K562 (cell line): ENCODE measurements at regions not wholly inside any gene's neighbourhood (a gene's known extent, or its start where the extent isn't known, plus 50 kb on each side); places are given as distances from the start of the nearest gene placed in this dataset.

Experiments used
- MED1 ChIP-seq: sonication (generic); formaldehyde crosslinking; IDR thresholded peaks from 2 replicates; pipeline ENCODE4 v1.8.1; 2023; ENCODE audit warnings: missing genetic modification reagents, borderline replicate concordance
- SMC3 ChIP-seq: conservative IDR thresholded peaks from 2 replicates; pipeline ENCODE4 v1.6.1; 2011; ENCODE audit warnings: low read depth, low read length, improper control_type of control experiment; ENCODE audit not compliant: insufficient read depth
- ZBTB11 ChIP-seq, 3 experiments: fragments of 200-800 bp in 1 of 3; fragments of 250-450 bp in 1 of 3; fragments of 450-650 bp in 1 of 3; sonication (Bioruptor Pico) in 1 of 3; sonication (Bioruptor generic) in 1 of 3; formaldehyde crosslinking in 1 of 3; IDR thresholded peaks; 2 replicates each; pipeline versions ENCODE4 v1.6.1 to v1.8.0; 2016 to 2022; ENCODE audit warnings: mild to moderate bottlenecking in 2 of 3, missing genetic modification characterization in 2 of 3, missing compliant biosample characterization in 1 of 3, moderate library complexity in 1 of 3
- TF ChIP-seq, protein P1 (sequence below): fragments of 450-650 bp; formaldehyde crosslinking; IDR thresholded peaks from 2 replicates; pipeline ENCODE4 v1.4.0; 2020; ENCODE audit warnings: mild to moderate bottlenecking, moderate library complexity

DNA sequence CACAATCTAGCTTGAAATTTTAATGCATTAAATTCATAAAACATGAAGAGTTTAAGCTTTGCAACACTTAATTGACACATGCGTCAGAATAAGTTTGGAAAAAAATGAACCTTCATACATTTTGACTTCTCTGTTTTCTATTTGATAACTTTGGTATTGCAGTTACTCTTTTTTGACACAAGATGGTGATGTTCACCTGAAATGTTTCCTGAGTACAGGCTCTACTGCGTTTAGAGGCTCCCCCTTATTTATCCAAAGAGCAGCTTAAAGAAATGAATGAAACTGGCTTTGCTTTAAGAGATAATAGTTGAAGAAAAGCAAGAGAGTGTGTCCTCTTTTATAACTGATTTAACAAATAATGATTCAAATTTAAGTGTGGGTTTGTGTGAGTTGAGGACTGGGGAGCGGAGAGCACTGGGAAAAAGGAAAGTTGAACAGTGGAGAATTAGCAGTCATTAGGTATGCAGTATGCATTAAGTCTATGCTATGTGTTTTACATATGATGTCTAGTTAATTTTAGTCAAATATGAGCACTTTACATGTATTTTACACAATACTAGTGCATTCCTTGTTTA is 180.6 kb upstream of the NUDT6 start (continued):
- TF ChIP-seq, protein P1, sequence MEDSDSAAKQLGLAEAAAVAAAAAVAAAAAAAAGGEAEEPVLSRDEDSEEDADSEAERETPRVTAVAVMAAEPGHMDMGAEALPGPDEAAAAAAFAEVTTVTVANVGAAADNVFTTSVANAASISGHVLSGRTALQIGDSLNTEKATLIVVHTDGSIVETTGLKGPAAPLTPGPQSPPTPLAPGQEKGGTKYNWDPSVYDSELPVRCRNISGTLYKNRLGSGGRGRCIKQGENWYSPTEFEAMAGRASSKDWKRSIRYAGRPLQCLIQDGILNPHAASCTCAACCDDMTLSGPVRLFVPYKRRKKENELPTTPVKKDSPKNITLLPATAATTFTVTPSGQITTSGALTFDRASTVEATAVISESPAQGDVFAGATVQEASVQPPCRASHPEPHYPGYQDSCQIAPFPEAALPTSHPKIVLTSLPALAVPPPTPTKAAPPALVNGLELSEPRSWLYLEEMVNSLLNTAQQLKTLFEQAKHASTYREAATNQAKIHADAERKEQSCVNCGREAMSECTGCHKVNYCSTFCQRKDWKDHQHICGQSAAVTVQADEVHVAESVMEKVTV (CRISPR knock-in tag), result peak; percentile 50
- TF ChIP-seq ZBTB11 (CRISPR knock-in tag; IDR thresholded peaks at IDR 0.05), result no peak
- no peak for TF ChIP-seq MED1
- TF ChIP-seq SMC3, result 0 out of 2 replicates have a peak, but pooled peaks have one; percentile 23
